Activated CD4-positive, CD25-positive, alpha-beta regulatory T cell treated with anti-CD3 and anti-CD28 coated beads, Interleukin-2, amount 50 U/mL, for 72 hours (primary cell): ENCODE measurements at regions not wholly inside any gene's neighbourhood (a gene's known extent, or its start where the extent isn't known, plus 50 kb on each side); places are given as distances from the start of the nearest gene placed in this dataset.

Experiments
- DNase-seq: peaks from one replicate; pipeline ENCODE4 v3.0.0; 2021

GRCh38 chr1:37085393-37085792, 51.1 kb upstream of the GRIK3 start:
- no peak for DNase-seq

GRCh38 chr1:37089750-37090149, 55.4 kb upstream of the GRIK3 start:
- DNase-seq, result no peak

- DNase-seq, result no peak
Observed at GRCh38 chr1:37090671-37091070, 56.4 kb upstream of the GRIK3 start.

- no peak for DNase-seq
Observed at GRCh38 chr1:37092937-37093336, 58.6 kb upstream of the GRIK3 start.

GRCh38 chr1:37094302-37094701, 60.0 kb upstream of the GRIK3 start:
- DNase-seq, result no peak

- DNase-seq, result no peak
Observed at GRCh38 chr1:37096523-37096922, 62.2 kb upstream of the GRIK3 start.

- DNase-seq, result no peak
Observed at GRCh38 chr1:37097731-37098130, 63.4 kb upstream of the GRIK3 start.

- DNase-seq, result no peak
Observed at GRCh38 chr1:37098237-37098636, 63.9 kb upstream of the GRIK3 start.

GRCh38 chr1:37100310-37100709, 66.0 kb upstream of the GRIK3 start:
- DNase-seq, result no peak

- no peak for DNase-seq
Observed at GRCh38 chr1:37102656-37103382, 68.5 kb upstream of the GRIK3 start.

GRCh38 chr1:37105911-37106310, 71.6 kb upstream of the GRIK3 start:
- DNase-seq, result no peak

GRCh38 chr1:37107153-37107907, 73.0 kb upstream of the GRIK3 start:
- DNase-seq, result no peak

GRCh38 chr1:37108596-37109188, 74.4 kb upstream of the GRIK3 start:
- DNase-seq, result no peak

- no peak for DNase-seq
Observed at GRCh38 chr1:37112430-37112829, 78.1 kb upstream of the GRIK3 start.

- DNase-seq, result no peak
Observed at GRCh38 chr1:37113285-37113997, 79.1 kb upstream of the GRIK3 start.

GRCh38 chr1:37118790-37119189, 84.5 kb upstream of the GRIK3 start:
- no peak for DNase-seq

- DNase-seq, result no peak
Observed at GRCh38 chr1:37120279-37120678, 86.0 kb upstream of the GRIK3 start.

- DNase-seq, result no peak
Observed at GRCh38 chr1:37123276-37124115, 89.2 kb upstream of the GRIK3 start.

- no peak for DNase-seq
Observed at GRCh38 chr1:37124501-37124900, 90.2 kb upstream of the GRIK3 start.

GRCh38 chr1:37125295-37125694, 91.0 kb upstream of the GRIK3 start:
- no peak for DNase-seq

- no peak for DNase-seq
Observed at GRCh38 chr1:37127254-37127748, 93.0 kb upstream of the GRIK3 start.

- no peak for DNase-seq
Observed at GRCh38 chr1:37128091-37128490, 93.8 kb upstream of the GRIK3 start.
